ENCODE measurements at regions not wholly inside any gene's neighbourhood (a gene's known extent, or its start where the extent isn't known, plus 50 kb on each side); places are given as distances from the start of the nearest gene placed in this dataset.

DNA sequence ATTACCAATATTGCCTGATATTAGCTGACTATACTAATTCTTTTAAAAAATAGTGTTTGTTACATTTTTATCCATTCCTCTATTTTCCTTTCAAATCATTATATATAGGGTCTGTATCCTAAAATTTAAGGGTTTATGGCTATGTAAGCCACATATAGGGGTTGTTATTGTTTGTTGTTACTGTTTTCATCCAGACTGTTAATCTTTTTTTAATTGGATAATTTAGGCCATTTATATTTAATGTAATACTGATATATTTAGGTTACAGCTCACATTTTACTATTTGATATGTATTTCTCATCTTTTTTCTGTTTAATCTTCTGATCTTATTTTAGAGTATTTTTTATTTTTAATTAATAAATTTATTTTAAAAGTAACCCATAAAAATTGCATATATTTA, 487.1 kb upstream of the SGCG start:
- no peak for DNase-seq
- ChIA-PET CTCF (no interaction called here), POLR2A (no interaction called here)
- H3K79me2 ChIP-seq (ENCODE audit: insufficient read depth) = no peaks in the 10 kb centered on the region
- no peak overlapping the region for H2AFZ ChIP-seq (ENCODE audit: low read depth)
- no peak overlapping the region for H3K27ac ChIP-seq (ENCODE audit: low read depth in 2 of 2, low read length in 1 of 2)
- H3K27me3 ChIP-seq (ENCODE audit: insufficient read depth) = no peaks in the 10 kb centered on the region
- no peak overlapping the region for H3K9ac ChIP-seq
- H3K4me1 ChIP-seq (ENCODE audit: control insufficient read depth in 1 of 2, insufficient read depth in 2 of 2, low read depth in 1 of 2, low read length in 1 of 2) = no peaks in the 10 kb centered on the region
- no peaks in the 10 kb centered on the region for H4K20me1 ChIP-seq (ENCODE audit: insufficient read depth)
- no peak overlapping the region for H3K4me2 ChIP-seq
- TF ChIP-seq NRF1 (IDR thresholded peaks at IDR 0.05; ENCODE audit: low read depth, low read length) (no peak), FOXM1 (IDR thresholded peaks at IDR 0.05; ENCODE audit: low read depth) (no peak), YY1 (IDR thresholded peaks at IDR 0.05; ENCODE audit: low read depth) (no peak), MEF2A (IDR thresholded peaks at IDR 0.05; ENCODE audit: borderline replicate concordance, low read depth) (no peak), POLR2AphosphoS5 (IDR thresholded peaks at IDR 0.05; ENCODE audit: low read depth, low read length) (no peak), SIN3A (IDR thresholded peaks at IDR 0.05; ENCODE audit: borderline replicate concordance, low read depth, low read length) (no peak), ELF1 (IDR thresholded peaks at IDR 0.05) (no peak), JUND (IDR thresholded peaks at IDR 0.05) (no peak), MXI1 (IDR thresholded peaks at IDR 0.05; ENCODE audit: low read depth, low read length) (no peak), TCF12 (IDR thresholded peaks at IDR 0.05) (no peak), RFX5 (IDR thresholded peaks at IDR 0.05; ENCODE audit: low read length) (no peak), RCOR1 (IDR thresholded peaks at IDR 0.05; ENCODE audit: low read length) (no peak), TEAD4 (IDR thresholded peaks at IDR 0.05; ENCODE audit: borderline replicate concordance, insufficient read depth) (no peak)
- TF ChIP-seq, protein P1, sequence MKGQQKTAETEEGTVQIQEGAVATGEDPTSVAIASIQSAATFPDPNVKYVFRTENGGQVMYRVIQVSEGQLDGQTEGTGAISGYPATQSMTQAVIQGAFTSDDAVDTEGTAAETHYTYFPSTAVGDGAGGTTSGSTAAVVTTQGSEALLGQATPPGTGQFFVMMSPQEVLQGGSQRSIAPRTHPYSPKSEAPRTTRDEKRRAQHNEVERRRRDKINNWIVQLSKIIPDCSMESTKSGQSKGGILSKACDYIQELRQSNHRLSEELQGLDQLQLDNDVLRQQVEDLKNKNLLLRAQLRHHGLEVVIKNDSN (IDR thresholded peaks at IDR 0.05; ENCODE audit: borderline replicate concordance, low read depth) = no peak
- TF ChIP-seq, protein P2, sequence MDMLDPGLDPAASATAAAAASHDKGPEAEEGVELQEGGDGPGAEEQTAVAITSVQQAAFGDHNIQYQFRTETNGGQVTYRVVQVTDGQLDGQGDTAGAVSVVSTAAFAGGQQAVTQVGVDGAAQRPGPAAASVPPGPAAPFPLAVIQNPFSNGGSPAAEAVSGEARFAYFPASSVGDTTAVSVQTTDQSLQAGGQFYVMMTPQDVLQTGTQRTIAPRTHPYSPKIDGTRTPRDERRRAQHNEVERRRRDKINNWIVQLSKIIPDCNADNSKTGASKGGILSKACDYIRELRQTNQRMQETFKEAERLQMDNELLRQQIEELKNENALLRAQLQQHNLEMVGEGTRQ (IDR thresholded peaks at IDR 0.05; ENCODE audit: borderline replicate concordance, low read depth, low read length) = no peak
- TF ChIP-seq, protein P3, sequence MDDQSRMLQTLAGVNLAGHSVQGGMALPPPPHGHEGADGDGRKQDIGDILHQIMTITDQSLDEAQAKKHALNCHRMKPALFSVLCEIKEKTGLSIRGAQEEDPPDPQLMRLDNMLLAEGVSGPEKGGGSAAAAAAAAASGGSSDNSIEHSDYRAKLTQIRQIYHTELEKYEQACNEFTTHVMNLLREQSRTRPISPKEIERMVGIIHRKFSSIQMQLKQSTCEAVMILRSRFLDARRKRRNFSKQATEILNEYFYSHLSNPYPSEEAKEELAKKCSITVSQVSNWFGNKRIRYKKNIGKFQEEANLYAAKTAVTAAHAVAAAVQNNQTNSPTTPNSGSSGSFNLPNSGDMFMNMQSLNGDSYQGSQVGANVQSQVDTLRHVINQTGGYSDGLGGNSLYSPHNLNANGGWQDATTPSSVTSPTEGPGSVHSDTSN (IDR thresholded peaks at IDR 0.05) = no peak
- TF ChIP-seq, protein P4, sequence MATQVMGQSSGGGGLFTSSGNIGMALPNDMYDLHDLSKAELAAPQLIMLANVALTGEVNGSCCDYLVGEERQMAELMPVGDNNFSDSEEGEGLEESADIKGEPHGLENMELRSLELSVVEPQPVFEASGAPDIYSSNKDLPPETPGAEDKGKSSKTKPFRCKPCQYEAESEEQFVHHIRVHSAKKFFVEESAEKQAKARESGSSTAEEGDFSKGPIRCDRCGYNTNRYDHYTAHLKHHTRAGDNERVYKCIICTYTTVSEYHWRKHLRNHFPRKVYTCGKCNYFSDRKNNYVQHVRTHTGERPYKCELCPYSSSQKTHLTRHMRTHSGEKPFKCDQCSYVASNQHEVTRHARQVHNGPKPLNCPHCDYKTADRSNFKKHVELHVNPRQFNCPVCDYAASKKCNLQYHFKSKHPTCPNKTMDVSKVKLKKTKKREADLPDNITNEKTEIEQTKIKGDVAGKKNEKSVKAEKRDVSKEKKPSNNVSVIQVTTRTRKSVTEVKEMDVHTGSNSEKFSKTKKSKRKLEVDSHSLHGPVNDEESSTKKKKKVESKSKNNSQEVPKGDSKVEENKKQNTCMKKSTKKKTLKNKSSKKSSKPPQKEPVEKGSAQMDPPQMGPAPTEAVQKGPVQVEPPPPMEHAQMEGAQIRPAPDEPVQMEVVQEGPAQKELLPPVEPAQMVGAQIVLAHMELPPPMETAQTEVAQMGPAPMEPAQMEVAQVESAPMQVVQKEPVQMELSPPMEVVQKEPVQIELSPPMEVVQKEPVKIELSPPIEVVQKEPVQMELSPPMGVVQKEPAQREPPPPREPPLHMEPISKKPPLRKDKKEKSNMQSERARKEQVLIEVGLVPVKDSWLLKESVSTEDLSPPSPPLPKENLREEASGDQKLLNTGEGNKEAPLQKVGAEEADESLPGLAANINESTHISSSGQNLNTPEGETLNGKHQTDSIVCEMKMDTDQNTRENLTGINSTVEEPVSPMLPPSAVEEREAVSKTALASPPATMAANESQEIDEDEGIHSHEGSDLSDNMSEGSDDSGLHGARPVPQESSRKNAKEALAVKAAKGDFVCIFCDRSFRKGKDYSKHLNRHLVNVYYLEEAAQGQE (IDR thresholded peaks at IDR 0.05; ENCODE audit: low read depth, low read length) = no peak
- TF ChIP-seq, protein P5, sequence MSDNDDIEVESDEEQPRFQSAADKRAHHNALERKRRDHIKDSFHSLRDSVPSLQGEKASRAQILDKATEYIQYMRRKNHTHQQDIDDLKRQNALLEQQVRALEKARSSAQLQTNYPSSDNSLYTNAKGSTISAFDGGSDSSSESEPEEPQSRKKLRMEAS (IDR thresholded peaks at IDR 0.05; ENCODE audit: low read depth) = no peak
- TF ChIP-seq, protein P6, sequence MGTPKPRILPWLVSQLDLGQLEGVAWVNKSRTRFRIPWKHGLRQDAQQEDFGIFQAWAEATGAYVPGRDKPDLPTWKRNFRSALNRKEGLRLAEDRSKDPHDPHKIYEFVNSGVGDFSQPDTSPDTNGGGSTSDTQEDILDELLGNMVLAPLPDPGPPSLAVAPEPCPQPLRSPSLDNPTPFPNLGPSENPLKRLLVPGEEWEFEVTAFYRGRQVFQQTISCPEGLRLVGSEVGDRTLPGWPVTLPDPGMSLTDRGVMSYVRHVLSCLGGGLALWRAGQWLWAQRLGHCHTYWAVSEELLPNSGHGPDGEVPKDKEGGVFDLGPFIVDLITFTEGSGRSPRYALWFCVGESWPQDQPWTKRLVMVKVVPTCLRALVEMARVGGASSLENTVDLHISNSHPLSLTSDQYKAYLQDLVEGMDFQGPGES (IDR thresholded peaks at IDR 0.05; ENCODE audit: low read depth, low read length) = no peak
- TF ChIP-seq, protein P7, sequence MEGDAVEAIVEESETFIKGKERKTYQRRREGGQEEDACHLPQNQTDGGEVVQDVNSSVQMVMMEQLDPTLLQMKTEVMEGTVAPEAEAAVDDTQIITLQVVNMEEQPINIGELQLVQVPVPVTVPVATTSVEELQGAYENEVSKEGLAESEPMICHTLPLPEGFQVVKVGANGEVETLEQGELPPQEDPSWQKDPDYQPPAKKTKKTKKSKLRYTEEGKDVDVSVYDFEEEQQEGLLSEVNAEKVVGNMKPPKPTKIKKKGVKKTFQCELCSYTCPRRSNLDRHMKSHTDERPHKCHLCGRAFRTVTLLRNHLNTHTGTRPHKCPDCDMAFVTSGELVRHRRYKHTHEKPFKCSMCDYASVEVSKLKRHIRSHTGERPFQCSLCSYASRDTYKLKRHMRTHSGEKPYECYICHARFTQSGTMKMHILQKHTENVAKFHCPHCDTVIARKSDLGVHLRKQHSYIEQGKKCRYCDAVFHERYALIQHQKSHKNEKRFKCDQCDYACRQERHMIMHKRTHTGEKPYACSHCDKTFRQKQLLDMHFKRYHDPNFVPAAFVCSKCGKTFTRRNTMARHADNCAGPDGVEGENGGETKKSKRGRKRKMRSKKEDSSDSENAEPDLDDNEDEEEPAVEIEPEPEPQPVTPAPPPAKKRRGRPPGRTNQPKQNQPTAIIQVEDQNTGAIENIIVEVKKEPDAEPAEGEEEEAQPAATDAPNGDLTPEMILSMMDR (IDR thresholded peaks at IDR 0.05) = no peak
- H3K9me3 ChIP-seq = peaks cover 3% of the 10 kb centered on the region; the same call in 1 of the 2 replicates
- no peak overlapping the region for H3K4me3 ChIP-seq (ENCODE audit: low read depth in 2 of 2, low read length in 1 of 2)
- H3F3A ChIP-seq (replicated peaks; ENCODE audit: insufficient read depth) = no peaks in the 10 kb centered on the region
- no peaks in the 10 kb centered on the region for H3K36me3 ChIP-seq (replicated peaks in 1 of 2; ENCODE audit: control insufficient read depth in 1 of 2, insufficient read depth in 2 of 2, low read length in 1 of 2)
- no peaks in the 10 kb centered on the region for H3K9me2 ChIP-seq

Measured in SK-N-SH (cell line).